Activated B cell treated with CpG ODN at 0.5 μM for 24 hours (primary cell): ENCODE measurements at regions not wholly inside any gene's neighbourhood (a gene's known extent, or its start where the extent isn't known, plus 50 kb on each side); places are given as distances from the start of the nearest gene placed in this dataset.

Experiments
- ATAC-seq: fragments of 200-7000 bp; cut with Tn5 transposase; one replicate; pipeline ENCODE4 v1.10.0; 2021; ENCODE audit warnings: low read depth, mild to moderate bottlenecking, moderate library complexity
- CTCF ChIA-PET: fragments of 350-600 bp; sonication (Branson Sonifier 250); formaldehyde crosslinking; loops from one replicate; lab custom pipeline; 2021; ENCODE audit warnings: antibody characterized with exemption; lab: Charles Lee
- POLR2A ChIA-PET: fragments of 350-600 bp; sonication (Branson Sonifier 250); formaldehyde crosslinking; loops from one replicate; lab custom pipeline; 2021; ENCODE audit warnings: antibody characterized with exemption; lab: Charles Lee
- DNase-seq: peaks from one replicate; pipeline ENCODE4 v3.0.0; 2022
- H3K27ac Mint-ChIP-seq: one replicate; pipeline ENCODE4 v1.8.0; 2020; ENCODE audit warnings: mixed read lengths
- H3K27me3 Mint-ChIP-seq: one replicate; pipeline ENCODE4 v1.8.0; 2021; ENCODE audit warnings: mixed read lengths
- H3K36me3 Mint-ChIP-seq: one replicate; pipeline ENCODE4 v1.8.0; 2021; ENCODE audit warnings: low read depth, mixed read lengths
- H3K4me1 Mint-ChIP-seq: one replicate; pipeline ENCODE4 v1.8.0; 2021; ENCODE audit warnings: mixed read lengths
- H3K4me3 Mint-ChIP-seq: one replicate; pipeline ENCODE4 v1.8.0; 2020; ENCODE audit warnings: mild to moderate bottlenecking, mixed read lengths
- H3K9me3 Mint-ChIP-seq: one replicate; pipeline ENCODE4 v1.8.0; 2020; ENCODE audit warnings: mixed read lengths
- CTCF ChIP-seq: fragments of 200-600 bp; IDR thresholded peaks from one replicate; pipeline ENCODE4 v1.8.0; 2022; ENCODE audit warnings: antibody characterized with exemption, mild to moderate bottlenecking
- intact Hi-C: fragments of 100-400 bp; cut with micrococcal nuclease; formaldehyde crosslinking; loops from one replicate; pipeline ENCODE4 v1.15.1; 2024

DNA sequence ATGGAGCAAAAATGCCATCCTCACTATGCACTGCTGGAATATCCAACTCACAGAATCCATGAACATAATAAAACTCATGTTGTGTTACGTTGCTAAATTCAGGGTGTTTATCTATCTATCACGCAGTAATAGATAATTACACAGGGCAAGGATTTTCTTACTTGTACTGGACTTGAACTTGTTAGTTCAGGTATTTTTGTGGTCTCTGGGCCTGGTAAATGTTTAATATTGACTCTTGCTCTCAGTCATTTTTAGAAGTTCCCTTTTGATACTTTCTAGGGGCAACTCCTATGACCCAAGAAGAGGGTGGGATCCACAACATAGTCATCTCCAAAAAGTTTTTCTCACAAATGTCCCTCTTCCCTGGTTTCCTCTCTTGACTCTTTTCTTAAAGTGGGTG lies 522.4 kb upstream of the IGFBP7 start:
- CTCF ChIA-PET, result no interaction called here
- no peak for ATAC-seq
- Mint-ChIP-seq H3K9me3 (no peaks in the 10 kb centered on the region), H3K4me1 (no peaks in the 10 kb centered on the region), H3K27ac (no peak overlapping the region), H3K36me3 (no peaks in the 10 kb centered on the region), H3K4me3 (no peak overlapping the region), H3K27me3 (no peaks in the 10 kb centered on the region)
- no peak for DNase-seq
- no peak for TF ChIP-seq CTCF
- POLR2A ChIA-PET, result no interaction called here
- intact Hi-C loops, result no loop called here

GRCh38 chr4:57631147-57631546 lies 521.0 kb upstream of the IGFBP7 start:
- ChIA-PET CTCF (no interaction called here), POLR2A (no interaction called here)
- Mint-ChIP-seq H3K9me3 (peaks cover 3% of the 10 kb centered on the region), H3K36me3 (no peaks in the 10 kb centered on the region), H3K4me1 (no peaks in the 10 kb centered on the region), H3K27me3 (no peaks in the 10 kb centered on the region), H3K27ac (no peak overlapping the region), H3K4me3 (no peak overlapping the region)
- DNase-seq (no peak), ATAC-seq (no peak)
- no peak for TF ChIP-seq CTCF
- intact Hi-C loops, result no loop called here

- CTCF ChIA-PET, result no interaction called here
- Mint-ChIP-seq H3K27ac (no peak overlapping the region), H3K4me1 (no peaks in the 10 kb centered on the region), H3K36me3 (no peaks in the 10 kb centered on the region), H3K9me3 (peaks cover 3% of the 10 kb centered on the region), H3K4me3 (no peak overlapping the region), H3K27me3 (no peaks in the 10 kb centered on the region)
- DNase-seq (no peak), ATAC-seq (no peak)
- POLR2A ChIA-PET, result no interaction called here
- no peak for TF ChIP-seq CTCF
- intact Hi-C loops, result no loop called here
These were observed 517.8 kb upstream of the IGFBP7 start for GRCh38 chr4:57628004-57628403.

GRCh38 chr4:57614257-57614932 lies 504.2 kb upstream of the IGFBP7 start:
- ChIA-PET POLR2A (no interaction called here), CTCF (no interaction called here)
- no peak for DNase-seq
- H3K36me3 Mint-ChIP-seq, result no peaks in the 10 kb centered on the region
- no peak overlapping the region for H3K27ac Mint-ChIP-seq
- TF ChIP-seq CTCF, result no peak
- intact Hi-C loops, result no loop called here
- H3K9me3 Mint-ChIP-seq, result no peaks in the 10 kb centered on the region
- no peak overlapping the region for H3K4me3 Mint-ChIP-seq
- no peak for ATAC-seq
- H3K4me1 Mint-ChIP-seq, result no peaks in the 10 kb centered on the region
- no peaks in the 10 kb centered on the region for H3K27me3 Mint-ChIP-seq

GRCh38 chr4:57612279-57612678 lies 502.1 kb upstream of the IGFBP7 start:
- no peak for ATAC-seq
- H3K4me1 Mint-ChIP-seq, result no peaks in the 10 kb centered on the region
- H3K27ac Mint-ChIP-seq, result no peak overlapping the region
- H3K9me3 Mint-ChIP-seq, result no peaks in the 10 kb centered on the region
- no peaks in the 10 kb centered on the region for H3K36me3 Mint-ChIP-seq
- ChIA-PET POLR2A (no interaction called here), CTCF (no interaction called here)
- TF ChIP-seq CTCF, result no peak
- H3K4me3 Mint-ChIP-seq, result no peak overlapping the region
- intact Hi-C loops, result no loop called here
- H3K27me3 Mint-ChIP-seq, result no peaks in the 10 kb centered on the region
- DNase-seq, result no peak
